Spinal cord (tissue), 9 donors: ENCODE measurements at regions not wholly inside any gene's neighbourhood (a gene's known extent, or its start where the extent isn't known, plus 50 kb on each side); places are given as distances from the start of the nearest gene placed in this dataset.

Source experiments
- DNase-seq, 6 donors: peaks; one replicate each; pipeline versions ENCODE4 v3.0.0 to v3.0.0-alpha.2; 2013 to 2015; ENCODE audit warnings: low spot score in 6 of 6, low read depth in 4 of 6
- H3K27ac ChIP-seq: one replicate; pipeline ENCODE4 v1.5.1; 2013; ENCODE audit warnings: low read depth, low read length, control low read depth
- H3K27me3 ChIP-seq: one replicate; pipeline ENCODE4 v1.6.1; 2013; ENCODE audit warnings: low read length; ENCODE audit not compliant: control insufficient read depth, insufficient read depth
- H3K36me3 ChIP-seq: one replicate; pipeline ENCODE4 v1.6.1; 2013; ENCODE audit warnings: low read length; ENCODE audit not compliant: control insufficient read depth, insufficient read depth
- H3K4me1 ChIP-seq: one replicate; pipeline ENCODE4 v1.6.1; 2013; ENCODE audit warnings: low read length; ENCODE audit not compliant: control insufficient read depth, insufficient read depth
- H3K4me3 ChIP-seq: one replicate; pipeline ENCODE4 v1.5.1; 2013; ENCODE audit warnings: low read depth, low read length, control low read depth
- H3K9me3 ChIP-seq: one replicate; pipeline ENCODE4 v1.6.1; 2013; ENCODE audit warnings: low read length; ENCODE audit not compliant: control insufficient read depth, insufficient read depth
- WGBS: methylation state at CpG from one replicate; pipeline ENCODE4 v1.1.5; 2013; ENCODE audit warnings: missing lambda C conversion rate; ENCODE audit not compliant: insufficient coverage; 5-methylcytosine and 5-hydroxymethylcytosine counted together
- donor health status: healthy.

GRCh38 chr9:16928179-16928945 lies 57.9 kb upstream of the BNC2 start:
- no peaks in the 10 kb centered on the region for H3K36me3 ChIP-seq
- H3K27ac ChIP-seq, result no peak overlapping the region
- H3K4me1 ChIP-seq, result no peaks in the 10 kb centered on the region
- H3K27me3 ChIP-seq, result no peaks in the 10 kb centered on the region
- no peaks in the 10 kb centered on the region for H3K9me3 ChIP-seq
- no peak for DNase-seq
- 76% methylated on average over 3 of the region's 5 CpGs for WGBS
- H3K4me3 ChIP-seq, result no peak overlapping the region

- Histone ChIP-seq H3K9me3 (no peaks in the 10 kb centered on the region), H3K27ac (no peak overlapping the region), H3K36me3 (no peaks in the 10 kb centered on the region), H3K4me1 (no peaks in the 10 kb centered on the region), H3K27me3 (no peaks in the 10 kb centered on the region), H3K4me3 (no peak overlapping the region)
- DNase-seq, result no peak
- WGBS, result no CpG with 5 or more reads among the region's 1 CpG
Observed at GRCh38 chr9:16925426-16925825, 55.0 kb upstream of the BNC2 start.

GRCh38 chr9:16924311-16924915 lies 53.9 kb upstream of the BNC2 start:
- no peaks in the 10 kb centered on the region for H3K27me3 ChIP-seq
- no peaks in the 10 kb centered on the region for H3K9me3 ChIP-seq
- DNase-seq, result no peak
- no peak overlapping the region for H3K27ac ChIP-seq
- H3K36me3 ChIP-seq, result no peaks in the 10 kb centered on the region
- H3K4me3 ChIP-seq, result no peak overlapping the region
- 97% methylated on average over 32 of the region's 32 CpGs for WGBS
- H3K4me1 ChIP-seq, result no peaks in the 10 kb centered on the region

GRCh38 chr9:16921855-16922254 lies 51.4 kb upstream of the BNC2 start:
- H3K27me3 ChIP-seq, result no peaks in the 10 kb centered on the region
- no peak for DNase-seq
- no CpG with 5 or more reads among the region's 3 CpGs for WGBS
- H3K4me1 ChIP-seq, result no peaks in the 10 kb centered on the region
- H3K9me3 ChIP-seq, result no peaks in the 10 kb centered on the region
- H3K4me3 ChIP-seq, result no peak overlapping the region
- H3K27ac ChIP-seq, result no peak overlapping the region
- no peaks in the 10 kb centered on the region for H3K36me3 ChIP-seq
